Sigmoid colon (tissue), 6 donors: ENCODE measurements at regions not wholly inside any gene's neighbourhood (a gene's known extent, or its start where the extent isn't known, plus 50 kb on each side); places are given as distances from the start of the nearest gene placed in this dataset.

Source experiments
- DNase-seq: peaks from one replicate; pipeline ENCODE4 v3.0.0-alpha.2; 2019
- H3K27ac ChIP-seq, 4 donors: fragments of 200-600 bp; sonication (generic); one replicate each; pipeline ENCODE4 v1.5.1; 2016 to 2019; ENCODE audit warnings: mild to moderate bottlenecking in 1 of 4
- H3K27me3 ChIP-seq, 3 donors: fragments of 200-600 bp; sonication (generic); one replicate each; pipeline ENCODE4 v1.5.1; 2019; ENCODE audit warnings: mild to moderate bottlenecking in 1 of 3
- H3K36me3 ChIP-seq, 4 donors: fragments of 200-600 bp; sonication (generic); one replicate each; pipeline ENCODE4 v1.5.1; 2016 to 2019
- H3K4me1 ChIP-seq, 4 donors: fragments of 200-600 bp; sonication (generic); one replicate each; pipeline ENCODE4 v1.5.1; 2017 to 2019
- H3K4me3 ChIP-seq, 4 donors: fragments of 200-600 bp; sonication (generic); one replicate each; pipeline ENCODE4 v1.5.1; 2017 to 2019; ENCODE audit warnings: mild to moderate bottlenecking in 2 of 4, moderate library complexity in 1 of 4
- H3K9me3 ChIP-seq, 4 donors: fragments of 200-600 bp in 3 of 4; sonication (generic) in 3 of 4; one replicate each; pipeline versions ENCODE4 v1.5.1 to v1.6.1; 2013 to 2019
- EP300 ChIP-seq, 4 donors: sonication (generic); formaldehyde crosslinking; IDR thresholded peaks; one replicate each; pipeline ENCODE4 v1.6.1; 2017; ENCODE audit warnings: antibody characterized with exemption in 4 of 4
- POLR2A ChIP-seq, 2 donors: fragments of 450-650 bp; IDR thresholded peaks; one replicate each; pipeline ENCODE4 v1.6.1; 2016; ENCODE audit warnings: antibody characterized with exemption in 2 of 2, mild to moderate bottlenecking in 2 of 2, moderate library complexity in 2 of 2
- POLR2AphosphoS5 ChIP-seq, 4 donors: sonication (generic); formaldehyde crosslinking; IDR thresholded peaks; one replicate each; pipeline ENCODE4 v1.6.1; 2017; ENCODE audit warnings: antibody characterized with exemption in 4 of 4
- WGBS, 2 donors: extraction: QIAGEN DNeasy Blood & Tissue Kit; methylation state at CpG; one replicate each; pipeline ENCODE4 v1.1.7; 2013; 5-methylcytosine and 5-hydroxymethylcytosine counted together
- intact Hi-C: fragments of 100-400 bp; cut with DNase I; formaldehyde crosslinking; loops from one replicate; pipeline ENCODE4 v1.15.1; 2023
- TF ChIP-seq, protein P1 (sequence below), 4 experiments: fragments of 450-650 bp in 3 of 4; fragments of 200-600 bp in 1 of 4; IDR thresholded peaks; one replicate each; pipeline ENCODE4 v1.5.1; 2016 to 2019; ENCODE audit warnings: antibody characterized with exemption in 4 of 4, mild to moderate bottlenecking in 3 of 4, moderate library complexity in 2 of 4
- donor health status: healthy with polysubstance abuse.
- donor health status: healthy.

DNA sequence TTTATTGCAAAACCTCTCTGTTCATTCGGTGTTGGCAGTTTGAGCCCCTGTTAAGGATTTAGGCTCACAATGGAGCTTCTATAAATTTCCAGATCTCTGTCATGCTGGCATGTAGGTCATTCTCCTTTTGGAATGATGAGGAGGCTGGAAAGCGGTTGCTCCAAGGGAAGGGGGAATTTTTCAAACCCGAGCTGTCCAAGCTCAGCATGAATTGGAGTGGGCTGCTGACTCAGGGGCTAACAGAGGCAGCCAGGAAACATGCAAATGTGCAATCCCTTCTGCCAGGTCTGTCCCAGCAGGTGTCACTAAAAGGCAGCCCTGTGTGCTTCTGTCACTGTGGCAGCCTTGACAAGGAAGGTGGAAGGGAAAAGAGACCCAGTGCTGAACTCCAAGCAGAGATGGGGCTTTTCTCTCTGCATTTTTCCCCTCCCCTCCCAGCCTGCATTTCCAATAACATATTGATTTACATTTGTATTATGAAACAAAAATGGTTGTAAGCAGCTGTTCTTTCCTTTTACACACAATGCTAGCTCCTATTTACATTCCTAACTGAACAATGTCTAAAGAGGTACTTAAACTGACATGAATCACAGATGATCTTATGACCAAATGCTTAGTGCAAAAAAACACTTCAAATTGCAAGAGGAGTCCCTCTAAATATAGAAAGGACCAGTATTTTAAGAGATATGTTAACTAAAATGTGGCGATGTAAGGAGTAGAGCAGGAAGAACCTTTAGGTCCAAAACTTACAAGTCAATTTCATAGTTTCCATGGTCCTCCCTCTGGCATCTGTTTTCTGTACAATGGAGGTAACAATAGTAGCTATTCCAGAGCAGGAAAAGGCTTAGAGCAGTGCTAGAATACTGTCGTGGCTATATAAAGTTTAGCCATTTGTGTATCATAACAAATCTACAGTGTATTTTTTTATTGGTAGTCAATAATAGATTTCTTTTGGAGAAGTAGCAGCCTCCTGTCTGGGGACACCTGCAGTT lies 84.5 kb upstream of the ATP10A start:
- Histone ChIP-seq H3K9me3 (no peaks in the 10 kb centered on the region), H3K36me3 (no peaks in the 10 kb centered on the region), H3K27me3 (no peaks in the 10 kb centered on the region), H3K27ac (peak overlapping the region in 2 of 4 donors; percentile 10 to 27), H3K4me1 (peaks cover 0 to 17% (median 12%) of the 10 kb centered on the region in 4 donors), H3K4me3 (no peak overlapping the region)
- intact Hi-C loops, result no loop called here
- WGBS, 2 donors, result 38 to 41% methylated on average over 5 of the region's 5 CpGs
- TF ChIP-seq, protein P1, sequence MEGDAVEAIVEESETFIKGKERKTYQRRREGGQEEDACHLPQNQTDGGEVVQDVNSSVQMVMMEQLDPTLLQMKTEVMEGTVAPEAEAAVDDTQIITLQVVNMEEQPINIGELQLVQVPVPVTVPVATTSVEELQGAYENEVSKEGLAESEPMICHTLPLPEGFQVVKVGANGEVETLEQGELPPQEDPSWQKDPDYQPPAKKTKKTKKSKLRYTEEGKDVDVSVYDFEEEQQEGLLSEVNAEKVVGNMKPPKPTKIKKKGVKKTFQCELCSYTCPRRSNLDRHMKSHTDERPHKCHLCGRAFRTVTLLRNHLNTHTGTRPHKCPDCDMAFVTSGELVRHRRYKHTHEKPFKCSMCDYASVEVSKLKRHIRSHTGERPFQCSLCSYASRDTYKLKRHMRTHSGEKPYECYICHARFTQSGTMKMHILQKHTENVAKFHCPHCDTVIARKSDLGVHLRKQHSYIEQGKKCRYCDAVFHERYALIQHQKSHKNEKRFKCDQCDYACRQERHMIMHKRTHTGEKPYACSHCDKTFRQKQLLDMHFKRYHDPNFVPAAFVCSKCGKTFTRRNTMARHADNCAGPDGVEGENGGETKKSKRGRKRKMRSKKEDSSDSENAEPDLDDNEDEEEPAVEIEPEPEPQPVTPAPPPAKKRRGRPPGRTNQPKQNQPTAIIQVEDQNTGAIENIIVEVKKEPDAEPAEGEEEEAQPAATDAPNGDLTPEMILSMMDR (IDR thresholded peaks at IDR 0.05), result no peak
- TF ChIP-seq EP300 (IDR thresholded peaks at IDR 0.05) (no peak), POLR2A (IDR thresholded peaks at IDR 0.05) (no peak), POLR2AphosphoS5 (IDR thresholded peaks at IDR 0.05) (no peak)
- DNase-seq, result no peak

- no peak for DNase-seq
- Histone ChIP-seq H3K27ac (no peak overlapping the region), H3K9me3 (no peaks in the 10 kb centered on the region), H3K27me3 (no peaks in the 10 kb centered on the region), H3K4me3 (no peak overlapping the region), H3K36me3 (no peaks in the 10 kb centered on the region), H3K4me1 (peaks cover 0 to 17% (median 12%) of the 10 kb centered on the region in 4 donors)
- intact Hi-C loops, result no loop called here
- TF ChIP-seq POLR2A (IDR thresholded peaks at IDR 0.05) (no peak), POLR2AphosphoS5 (IDR thresholded peaks at IDR 0.05) (no peak), EP300 (IDR thresholded peaks at IDR 0.05) (no peak)
- TF ChIP-seq, protein P1 (IDR thresholded peaks at IDR 0.05), result no peak
- 59 to 76% methylated on average over 21 of the region's 21 CpGs for WGBS, 2 donors
Observed at GRCh38 chr15:25946241-25946805, 83.2 kb upstream of the ATP10A start.

GRCh38 chr15:25944386-25944785 lies 81.3 kb upstream of the ATP10A start:
- Histone ChIP-seq H3K9me3 (no peaks in the 10 kb centered on the region), H3K27me3 (no peaks in the 10 kb centered on the region), H3K27ac (no peak overlapping the region), H3K4me1 (peaks cover 0 to 17% (median 12%) of the 10 kb centered on the region in 4 donors), H3K36me3 (no peaks in the 10 kb centered on the region), H3K4me3 (no peak overlapping the region)
- intact Hi-C loops, result no loop called here
- no peak for TF ChIP-seq POLR2AphosphoS5 (IDR thresholded peaks at IDR 0.05)
- TF ChIP-seq EP300 (IDR thresholded peaks at IDR 0.05), result no peak
- TF ChIP-seq, protein P1 (IDR thresholded peaks at IDR 0.05), result no peak
- no peak for TF ChIP-seq POLR2A (IDR thresholded peaks at IDR 0.05)
- DNase-seq, result no peak
- WGBS, 2 donors, result 86 to 90% methylated on average over 17 of the region's 17 CpGs

DNA sequence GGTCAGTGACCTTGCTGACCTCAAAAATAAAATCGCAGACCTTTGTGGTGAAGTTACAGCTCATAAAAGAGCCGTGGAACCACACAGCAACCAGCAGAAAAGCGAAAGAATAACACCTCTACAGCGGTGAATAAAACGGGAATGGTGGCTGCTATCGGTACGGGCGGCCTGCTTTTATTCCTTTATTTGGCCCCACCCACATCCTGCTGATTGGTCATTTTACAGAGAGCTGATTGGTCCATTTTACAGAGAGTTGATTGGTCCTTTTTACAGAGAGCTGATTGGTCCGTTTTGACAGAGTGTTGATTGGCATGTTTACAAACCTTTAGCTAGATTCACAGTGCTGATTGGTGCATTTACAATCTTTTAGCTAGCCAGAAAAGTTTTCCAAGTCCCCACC lies 80.7 kb upstream of the ATP10A start:
- peaks cover 0 to 17% (median 12%) of the 10 kb centered on the region in 4 donors for H3K4me1 ChIP-seq
- H3K27me3 ChIP-seq, result no peaks in the 10 kb centered on the region
- no peak for DNase-seq
- no peaks in the 10 kb centered on the region for H3K9me3 ChIP-seq
- no peaks in the 10 kb centered on the region for H3K36me3 ChIP-seq
- no peak overlapping the region for H3K4me3 ChIP-seq
- 76 to 79% methylated on average over 9 of the region's 9 CpGs for WGBS, 2 donors
- TF ChIP-seq, protein P1 (IDR thresholded peaks at IDR 0.05), result no peak
- TF ChIP-seq POLR2AphosphoS5 (IDR thresholded peaks at IDR 0.05) (no peak), POLR2A (IDR thresholded peaks at IDR 0.05) (no peak), EP300 (IDR thresholded peaks at IDR 0.05) (no peak)
- no peak overlapping the region for H3K27ac ChIP-seq
- intact Hi-C loops, result no loop called here
